ENCODE measurements at regions not wholly inside any gene's neighbourhood (a gene's known extent, or its start where the extent isn't known, plus 50 kb on each side); places are given as distances from the start of the nearest gene placed in this dataset.
"Not testable (repeated sequence)": the region's sequence is repeated elsewhere in the genome, so short reads cannot be mapped to it uniquely, and the experiment has no call there.

- no peak for TF ChIP-seq CTCF (IDR thresholded peaks at IDR 0.05)
- no peaks in the 10 kb centered on the region for H3K4me1 Mint-ChIP-seq (ENCODE audit: low read depth)
- no peak overlapping the region for H3K4me3 Mint-ChIP-seq
- ChIA-PET CTCF (no interaction called here), POLR2A (no interaction called here)
- H3K27me3 Mint-ChIP-seq: no peaks in the 10 kb centered on the region
- H3K36me3 Mint-ChIP-seq (ENCODE audit: low read depth): no peaks in the 10 kb centered on the region
- no peak overlapping the region for H3K27ac Mint-ChIP-seq
- intact Hi-C loops (cut with DNase I, micrococcal nuclease): no loop called here
- peaks cover 0 to 1% of the 10 kb centered on the region in 2 experiments for H3K9me3 ChIP-seq (ENCODE audit: control insufficient read depth in 1 of 2, insufficient read depth in 1 of 2, low read length in 2 of 2)
- H3K4me1 ChIP-seq (ENCODE audit: insufficient read depth, low read length): no peaks in the 10 kb centered on the region
- no peaks in the 10 kb centered on the region for H3K27me3 ChIP-seq (ENCODE audit: control insufficient read depth in 1 of 2, insufficient read depth in 2 of 2, low read length in 2 of 2)
- DNase-seq: no peak
- H3K9me3 Mint-ChIP-seq: no peaks in the 10 kb centered on the region
- ATAC-seq (ENCODE audit: poor library complexity): no peak
- no peaks in the 10 kb centered on the region for H3K36me3 ChIP-seq (ENCODE audit: insufficient read depth, low read length)
- no peak overlapping the region for H3K4me3 ChIP-seq (ENCODE audit: low read length)
- no peak overlapping the region for H3K27ac ChIP-seq (ENCODE audit: low read depth in 1 of 2, low read length in 2 of 2)
Observed at GRCh38 chr6:79399499-79399898, 137.7 kb downstream of the LCA5 start.

GRCh38 chr6:79398617-79399016 lies 138.6 kb downstream of the LCA5 start:
- ATAC-seq (ENCODE audit: poor library complexity); POLR2A ChIA-PET; H3K4me3 Mint-ChIP-seq; H3K27ac ChIP-seq (ENCODE audit: low read depth in 1 of 2, low read length in 2 of 2); H3K4me3 ChIP-seq (ENCODE audit: low read length); CTCF ChIA-PET; H3K9me3 Mint-ChIP-seq; intact Hi-C loops (cut with DNase I, micrococcal nuclease); H3K4me1 Mint-ChIP-seq (ENCODE audit: low read depth); H3K9me3 ChIP-seq (ENCODE audit: control insufficient read depth in 1 of 2, insufficient read depth in 1 of 2, low read length in 2 of 2); H3K27me3 ChIP-seq (ENCODE audit: control insufficient read depth in 1 of 2, insufficient read depth in 2 of 2, low read length in 2 of 2); H3K27me3 Mint-ChIP-seq; H3K36me3 Mint-ChIP-seq (ENCODE audit: low read depth); H3K36me3 ChIP-seq (ENCODE audit: insufficient read depth, low read length); H3K27ac Mint-ChIP-seq; DNase-seq; H3K4me1 ChIP-seq (ENCODE audit: insufficient read depth, low read length): not testable (repeated sequence)

DNA sequence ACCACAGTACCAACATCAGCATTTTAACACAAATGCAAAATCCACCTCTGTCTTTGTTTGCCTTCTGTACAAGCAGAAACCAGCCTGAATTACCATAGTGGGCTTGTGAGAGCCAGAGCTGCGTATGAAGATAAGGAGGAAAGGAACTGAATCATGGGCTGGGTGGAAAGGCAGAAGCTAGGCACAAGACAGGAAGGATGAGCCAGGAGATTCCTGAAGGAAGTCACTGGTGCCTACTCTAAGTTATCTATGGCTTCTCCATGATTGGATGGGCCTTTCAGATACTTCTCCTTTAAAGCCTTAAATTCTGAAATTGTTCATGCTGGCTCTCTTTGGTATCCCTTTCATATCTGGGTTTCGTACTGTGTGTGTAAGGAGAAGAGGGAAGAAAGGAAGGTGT lies 140.6 kb downstream of the LCA5 start:
- intact Hi-C loops (cut with DNase I, micrococcal nuclease): no loop called here
- no peak for ATAC-seq (ENCODE audit: poor library complexity)
- POLR2A ChIA-PET: no interaction called here
- DNase-seq: no peak
- TF ChIP-seq CTCF (IDR thresholded peaks at IDR 0.05): no peak
- Histone ChIP-seq H3K9me3 (ENCODE audit: control insufficient read depth in 1 of 2, insufficient read depth in 1 of 2, low read length in 2 of 2) (no peaks in the 10 kb centered on the region), H3K36me3 (ENCODE audit: insufficient read depth, low read length) (no peaks in the 10 kb centered on the region), H3K4me3 (ENCODE audit: low read length) (no peak overlapping the region), H3K27ac (ENCODE audit: low read depth in 1 of 2, low read length in 2 of 2) (no peak overlapping the region), H3K27me3 (ENCODE audit: control insufficient read depth in 1 of 2, insufficient read depth in 2 of 2, low read length in 2 of 2) (no peaks in the 10 kb centered on the region), H3K4me1 (ENCODE audit: insufficient read depth, low read length) (no peaks in the 10 kb centered on the region)
- H3K4me3 Mint-ChIP-seq: no peak overlapping the region
- H3K4me1 Mint-ChIP-seq (ENCODE audit: low read depth): no peaks in the 10 kb centered on the region
- no peaks in the 10 kb centered on the region for H3K36me3 Mint-ChIP-seq (ENCODE audit: low read depth)
- peaks cover 3% of the 10 kb centered on the region for H3K9me3 Mint-ChIP-seq
- no peaks in the 10 kb centered on the region for H3K27me3 Mint-ChIP-seq
- CTCF ChIA-PET: no interaction called here
- no peak overlapping the region for H3K27ac Mint-ChIP-seq

- H3K9me3 Mint-ChIP-seq: peaks cover 3% of the 10 kb centered on the region
- no peak overlapping the region for H3K4me3 Mint-ChIP-seq
- intact Hi-C loops (cut with DNase I, micrococcal nuclease): no loop called here
- no peak for TF ChIP-seq CTCF (IDR thresholded peaks at IDR 0.05)
- POLR2A ChIA-PET: no interaction called here
- H3K36me3 ChIP-seq (ENCODE audit: insufficient read depth, low read length): no peaks in the 10 kb centered on the region
- H3K36me3 Mint-ChIP-seq (ENCODE audit: low read depth): no peaks in the 10 kb centered on the region
- no peak overlapping the region for H3K27ac ChIP-seq (ENCODE audit: low read depth in 1 of 2, low read length in 2 of 2)
- CTCF ChIA-PET: no interaction called here
- no peaks in the 10 kb centered on the region for H3K9me3 ChIP-seq (ENCODE audit: control insufficient read depth in 1 of 2, insufficient read depth in 1 of 2, low read length in 2 of 2)
- no peak overlapping the region for H3K4me3 ChIP-seq (ENCODE audit: low read length)
- DNase-seq: no peak
- no peaks in the 10 kb centered on the region for H3K4me1 Mint-ChIP-seq (ENCODE audit: low read depth)
- no peaks in the 10 kb centered on the region for H3K4me1 ChIP-seq (ENCODE audit: insufficient read depth, low read length)
- no peak for ATAC-seq (ENCODE audit: poor library complexity)
- H3K27me3 ChIP-seq (ENCODE audit: control insufficient read depth in 1 of 2, insufficient read depth in 2 of 2, low read length in 2 of 2): no peaks in the 10 kb centered on the region
- no peaks in the 10 kb centered on the region for H3K27me3 Mint-ChIP-seq
- H3K27ac Mint-ChIP-seq: no peak overlapping the region
Observed at GRCh38 chr6:79394690-79395089, 142.5 kb downstream of the LCA5 start.
